B cell (primary cell): ENCODE measurements at regions not wholly inside any gene's neighbourhood (a gene's known extent, or its start where the extent isn't known, plus 50 kb on each side); places are given as distances from the start of the nearest gene placed in this dataset.

Experiments used
- ATAC-seq: fragments of 200-7000 bp; cut with Tn5 transposase; one replicate; pipeline ENCODE4 v1.10.0; 2021; ENCODE audit warnings: low read depth, mild to moderate bottlenecking, moderate number of reproducible peaks, moderate library complexity
- CTCF ChIA-PET: fragments of 350-600 bp; sonication (Branson Sonifier 250); formaldehyde crosslinking; loops from one replicate; lab custom pipeline; 2021; ENCODE audit warnings: antibody characterized with exemption, inconsistent platforms; lab: Charles Lee
- POLR2A ChIA-PET: fragments of 350-600 bp; sonication (Branson Sonifier 250); formaldehyde crosslinking; loops from one replicate; lab custom pipeline; 2021; ENCODE audit warnings: antibody characterized with exemption; lab: Charles Lee
- DNase-seq: peaks from one replicate; pipeline ENCODE4 v3.0.0; 2013
- H2AFZ ChIP-seq: 2 replicates; pipeline ENCODE4 v1.6.1; 2012; ENCODE audit warnings: mild to moderate bottlenecking, low read depth, low read length; ENCODE audit not compliant: insufficient read depth, poor library complexity, severe bottlenecking
- H3K27ac ChIP-seq, 2 donors: 1 replicate in 1 of 2; 2 replicates in 1 of 2; pipeline ENCODE4 v1.5.1; 2012 to 2013; ENCODE audit warnings: low read length in 2 of 2, mild to moderate bottlenecking in 2 of 2, moderate library complexity in 1 of 2
- H3K27me3 ChIP-seq, 4 experiments: fragments of 200-600 bp in 1 of 4; sonication (generic) in 1 of 4; replicated peaks in 1 of 4; 1 replicate in 2 of 4; 2 replicates in 2 of 4; pipeline versions ENCODE4 v1.6.1 to v1.7.0; 2013 to 2016; ENCODE audit warnings: low read length in 3 of 4, mild to moderate bottlenecking in 2 of 4, mixed read lengths in 1 of 4, moderate library complexity in 1 of 4; ENCODE audit not compliant: insufficient read depth in 4 of 4, control insufficient read depth in 3 of 4; ENCODE audit errors: control extremely low read depth in 1 of 4
- H3K36me3 ChIP-seq, 2 experiments: replicated peaks in 1 of 2; 1 replicate in 1 of 2; 2 replicates in 1 of 2; pipeline versions ENCODE4 v1.6.1 to v1.7.1; 2013; ENCODE audit warnings: low read length in 1 of 2; ENCODE audit not compliant: insufficient read depth in 2 of 2, control insufficient read depth in 1 of 2; ENCODE audit errors: control extremely low read depth in 1 of 2, extremely low read depth in 1 of 2
- H3K4me1 ChIP-seq, 2 donors: fragments of 200-600 bp in 1 of 2; sonication (generic) in 1 of 2; 1 replicate in 1 of 2; 2 replicates in 1 of 2; pipeline versions ENCODE4 v1.5.1 to v1.6.1; 2013 to 2017; ENCODE audit warnings: low read length in 2 of 2; ENCODE audit not compliant: control insufficient read depth in 2 of 2, insufficient read depth in 2 of 2
- H3K4me2 ChIP-seq: replicated peaks from 2 replicates; pipeline ENCODE3; 2012; ENCODE audit warnings: mild to moderate bottlenecking, low read depth, low read length; ENCODE audit not compliant: poor library complexity, severe bottlenecking
- H3K4me3 ChIP-seq, 5 experiments: fragments of 200-600 bp in 1 of 5; sonication (generic) in 1 of 5; 1 replicate in 3 of 5; 2 replicates in 2 of 5; pipeline versions ENCODE4 v1.5.1 to v1.7.0; 2011 to 2016; ENCODE audit warnings: low read length in 4 of 5, mild to moderate bottlenecking in 4 of 5, low read depth in 2 of 5, control low read depth in 1 of 5, moderate library complexity in 1 of 5; ENCODE audit not compliant: insufficient read depth in 1 of 5; ENCODE audit errors: control extremely low read depth in 1 of 5, extremely low read depth in 1 of 5
- H3K79me2 ChIP-seq: fragments of 200-600 bp; sonication (generic); one replicate; pipeline ENCODE4 v1.6.0; 2016; ENCODE audit warnings: low read length; ENCODE audit not compliant: control insufficient read depth, insufficient read depth
- H3K9ac ChIP-seq: fragments of 200-600 bp; sonication (generic); 2 replicates; pipeline ENCODE4 v1.6.1; 2017; ENCODE audit warnings: mild to moderate bottlenecking, low read length, moderate library complexity
- H3K9me3 ChIP-seq, 3 donors: one replicate each; pipeline versions ENCODE4 v1.6.1 to v1.7.1; 2013; ENCODE audit warnings: low read length in 2 of 3; ENCODE audit not compliant: control insufficient read depth in 2 of 3, insufficient read depth in 1 of 3; ENCODE audit errors: control extremely low read depth in 1 of 3
- H4K20me1 ChIP-seq: 2 replicates; pipeline ENCODE4 v1.6.0; 2012; ENCODE audit warnings: mild to moderate bottlenecking, low read length; ENCODE audit not compliant: insufficient read depth, control insufficient read depth, poor library complexity, severe bottlenecking
- H3K27ac Mint-ChIP-seq: one replicate; pipeline ENCODE4 v1.8.0; 2021; ENCODE audit warnings: mixed read lengths
- H3K27me3 Mint-ChIP-seq: one replicate; pipeline ENCODE4 v1.8.0; 2021; ENCODE audit warnings: mixed read lengths
- H3K4me1 Mint-ChIP-seq: one replicate; pipeline ENCODE4 v1.8.0; 2021; ENCODE audit warnings: mixed read lengths
- H3K4me3 Mint-ChIP-seq: one replicate; pipeline ENCODE4 v1.8.0; 2021; ENCODE audit warnings: mixed read lengths
- H3K9me3 Mint-ChIP-seq: one replicate; pipeline ENCODE4 v1.8.0; 2022; ENCODE audit warnings: mixed read lengths; ENCODE audit not compliant: insufficient read depth
- CTCF ChIP-seq: fragments of 200-600 bp; IDR thresholded peaks from one replicate; pipeline ENCODE4 v1.8.0; 2022; ENCODE audit warnings: antibody characterized with exemption, mild to moderate bottlenecking
- EZH2 ChIP-seq: IDR thresholded peaks from 2 replicates; pipeline ENCODE4 v1.6.1; 2012; ENCODE audit warnings: borderline replicate concordance, low read depth, mild to moderate bottlenecking, moderate library complexity, low read length; ENCODE audit not compliant: insufficient read depth, poor library complexity, severe bottlenecking
- WGBS: methylation state at CpG from one replicate; pipeline ENCODE4 v1.1.5; 2013; ENCODE audit warnings: missing lambda C conversion rate; ENCODE audit not compliant: insufficient coverage; 5-methylcytosine and 5-hydroxymethylcytosine counted together
- intact Hi-C: fragments of 100-400 bp; cut with micrococcal nuclease; formaldehyde crosslinking; loops from one replicate; pipeline ENCODE4 v1.10.0; 2022

GRCh38 chr4:132328761-132329160 lies 820.3 kb upstream of the PCDH10 start:
- H3K27ac Mint-ChIP-seq, result no peak overlapping the region
- no peak overlapping the region for H3K4me3 Mint-ChIP-seq
- H3K27me3 Mint-ChIP-seq, result no peaks in the 10 kb centered on the region
- Histone ChIP-seq H3K36me3 (no peaks in the 10 kb centered on the region), H2AFZ (no peak overlapping the region), H3K79me2 (no peaks in the 10 kb centered on the region), H3K27me3 (no peaks in the 10 kb centered on the region), H3K27ac (no peak overlapping the region), H3K9ac (no peak overlapping the region), H3K4me2 (no peak overlapping the region), H3K4me1 (no peaks in the 10 kb centered on the region), H3K4me3 (no peak overlapping the region), H4K20me1 (no peaks in the 10 kb centered on the region), H3K9me3 (no peaks in the 10 kb centered on the region)
- TF ChIP-seq EZH2, result no peak
- TF ChIP-seq CTCF, result no peak
- ATAC-seq (no peak), DNase-seq (no peak)
- POLR2A ChIA-PET, result no interaction called here
- intact Hi-C loops, result no loop called here
- H3K4me1 Mint-ChIP-seq, result no peaks in the 10 kb centered on the region
- no peaks in the 10 kb centered on the region for H3K9me3 Mint-ChIP-seq
- no CpG with 5 or more reads among the region's 1 CpG for WGBS
- CTCF ChIA-PET, result no interaction called here

- Mint-ChIP-seq H3K27me3 (no peaks in the 10 kb centered on the region), H3K27ac (no peak overlapping the region), H3K9me3 (no peaks in the 10 kb centered on the region), H3K4me3 (no peak overlapping the region), H3K4me1 (no peaks in the 10 kb centered on the region)
- H3K27ac ChIP-seq, result no peak overlapping the region
- no peaks in the 10 kb centered on the region for H3K27me3 ChIP-seq
- H3K9me3 ChIP-seq, result no peaks in the 10 kb centered on the region
- H3K4me2 ChIP-seq, result no peak overlapping the region
- ChIA-PET CTCF (no interaction called here), POLR2A (no interaction called here)
- TF ChIP-seq CTCF, result no peak
- TF ChIP-seq EZH2, result no peak
- no peak overlapping the region for H3K9ac ChIP-seq
- no peaks in the 10 kb centered on the region for H3K4me1 ChIP-seq
- DNase-seq (no peak), ATAC-seq (no peak)
- intact Hi-C loops, result no loop called here
- WGBS, result no CpG with 5 or more reads among the region's 2 CpGs
- H2AFZ ChIP-seq, result no peak overlapping the region
- H3K79me2 ChIP-seq, result no peaks in the 10 kb centered on the region
- H3K4me3 ChIP-seq, result no peak overlapping the region
- no peaks in the 10 kb centered on the region for H4K20me1 ChIP-seq
- H3K36me3 ChIP-seq, result no peaks in the 10 kb centered on the region
Observed at GRCh38 chr4:132330994-132331393, 818.1 kb upstream of the PCDH10 start.
